GM10248 (cell line): ENCODE measurements at regions not wholly inside any gene's neighbourhood (a gene's known extent, or its start where the extent isn't known, plus 50 kb on each side); places are given as distances from the start of the nearest gene placed in this dataset.

ENCODE experiments used
- CTCF ChIA-PET: fragments of 300-600 bp; sonication (Branson Sonifier 250); formaldehyde crosslinking; extraction: SDS; loops from one replicate; lab custom pipeline; 2021; ENCODE audit warnings: antibody characterized with exemption; lab: Yijun Ruan, JAX
- POLR2A ChIA-PET: fragments of 350-650 bp; sonication (Branson Sonifier 250); formaldehyde crosslinking; extraction: SDS; loops from one replicate; lab custom pipeline; 2020; ENCODE audit warnings: antibody characterized with exemption; lab: Yijun Ruan, JAX
- DNase-seq: peaks from one replicate; pipeline ENCODE4 v3.0.0; 2012; ENCODE audit errors: extremely low spot score
- TF ChIP-seq, protein P1 (sequence below): IDR thresholded peaks from 2 replicates; pipeline ENCODE4 v1.5.1; 2012; ENCODE audit warnings: mild to moderate bottlenecking, low read depth; ENCODE audit errors: extremely low read depth, missing control alignments, control extremely low read depth

DNA sequence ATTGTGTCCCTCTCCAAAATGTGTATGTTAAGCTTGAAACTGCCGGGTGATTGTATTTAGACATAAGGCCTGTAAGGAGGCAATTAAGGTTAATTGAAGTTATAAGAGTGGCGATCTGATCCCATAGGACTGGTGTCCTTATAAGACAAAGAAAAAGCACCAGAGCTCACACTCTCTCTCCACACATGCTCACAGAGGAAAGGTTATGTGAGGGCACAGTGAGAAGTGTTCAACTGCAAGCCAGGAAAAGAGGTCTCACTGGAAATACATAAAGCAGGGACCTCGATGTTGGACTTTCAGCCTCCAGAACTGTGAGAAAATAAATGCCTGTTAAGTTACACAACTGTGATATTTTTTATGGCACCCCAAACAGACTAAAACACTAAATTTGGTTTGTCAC lies 1233.8 kb upstream of the CNTN5 start:
- POLR2A ChIA-PET, result no interaction called here
- DNase-seq, result no peak
- CTCF ChIA-PET, result no interaction called here
- TF ChIP-seq, protein P1, sequence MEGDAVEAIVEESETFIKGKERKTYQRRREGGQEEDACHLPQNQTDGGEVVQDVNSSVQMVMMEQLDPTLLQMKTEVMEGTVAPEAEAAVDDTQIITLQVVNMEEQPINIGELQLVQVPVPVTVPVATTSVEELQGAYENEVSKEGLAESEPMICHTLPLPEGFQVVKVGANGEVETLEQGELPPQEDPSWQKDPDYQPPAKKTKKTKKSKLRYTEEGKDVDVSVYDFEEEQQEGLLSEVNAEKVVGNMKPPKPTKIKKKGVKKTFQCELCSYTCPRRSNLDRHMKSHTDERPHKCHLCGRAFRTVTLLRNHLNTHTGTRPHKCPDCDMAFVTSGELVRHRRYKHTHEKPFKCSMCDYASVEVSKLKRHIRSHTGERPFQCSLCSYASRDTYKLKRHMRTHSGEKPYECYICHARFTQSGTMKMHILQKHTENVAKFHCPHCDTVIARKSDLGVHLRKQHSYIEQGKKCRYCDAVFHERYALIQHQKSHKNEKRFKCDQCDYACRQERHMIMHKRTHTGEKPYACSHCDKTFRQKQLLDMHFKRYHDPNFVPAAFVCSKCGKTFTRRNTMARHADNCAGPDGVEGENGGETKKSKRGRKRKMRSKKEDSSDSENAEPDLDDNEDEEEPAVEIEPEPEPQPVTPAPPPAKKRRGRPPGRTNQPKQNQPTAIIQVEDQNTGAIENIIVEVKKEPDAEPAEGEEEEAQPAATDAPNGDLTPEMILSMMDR, result no peak

DNA sequence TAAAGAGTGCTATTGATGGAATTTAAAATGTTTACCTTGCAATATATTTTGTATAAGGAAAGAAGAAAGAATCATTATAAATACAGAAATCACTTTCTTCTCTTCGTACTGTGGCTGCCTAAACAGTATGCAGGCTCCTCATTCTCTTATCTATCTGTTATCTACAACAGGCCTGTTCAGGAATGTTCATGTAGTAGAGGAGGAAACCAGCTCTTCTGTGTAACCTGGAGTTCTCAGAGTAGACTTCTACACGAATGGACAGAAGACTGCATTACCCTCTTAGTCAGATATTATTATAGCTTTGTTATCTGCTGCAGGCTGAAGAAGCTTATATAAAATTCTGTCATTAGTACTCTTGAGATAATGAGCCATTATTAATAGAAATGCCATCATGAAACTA lies 1225.9 kb upstream of the CNTN5 start:
- no peak for DNase-seq
- ChIA-PET POLR2A (no interaction called here), CTCF (no interaction called here)
- TF ChIP-seq, protein P1, result no peak

DNA sequence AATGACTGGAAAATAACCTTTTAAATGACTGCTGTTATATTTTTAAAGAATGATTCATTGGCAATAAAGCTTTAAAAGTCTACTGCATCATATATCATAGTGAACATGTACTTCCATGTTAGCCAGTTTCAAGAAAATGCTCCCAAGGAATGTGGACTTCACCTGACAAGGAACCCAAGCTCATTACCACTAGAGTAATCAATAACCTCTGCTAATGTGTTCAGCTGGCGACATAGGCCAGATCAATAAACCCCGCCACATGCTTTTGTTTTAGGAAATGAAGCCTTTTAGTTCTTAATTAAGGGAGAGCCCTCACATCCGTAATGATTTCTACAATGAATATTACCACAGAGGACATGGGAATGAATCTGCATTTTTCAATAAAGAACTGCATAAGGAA lies 1219.9 kb upstream of the CNTN5 start:
- TF ChIP-seq, protein P1, result no peak
- ChIA-PET CTCF (no interaction called here), POLR2A (no interaction called here)
- DNase-seq, result no peak

DNA sequence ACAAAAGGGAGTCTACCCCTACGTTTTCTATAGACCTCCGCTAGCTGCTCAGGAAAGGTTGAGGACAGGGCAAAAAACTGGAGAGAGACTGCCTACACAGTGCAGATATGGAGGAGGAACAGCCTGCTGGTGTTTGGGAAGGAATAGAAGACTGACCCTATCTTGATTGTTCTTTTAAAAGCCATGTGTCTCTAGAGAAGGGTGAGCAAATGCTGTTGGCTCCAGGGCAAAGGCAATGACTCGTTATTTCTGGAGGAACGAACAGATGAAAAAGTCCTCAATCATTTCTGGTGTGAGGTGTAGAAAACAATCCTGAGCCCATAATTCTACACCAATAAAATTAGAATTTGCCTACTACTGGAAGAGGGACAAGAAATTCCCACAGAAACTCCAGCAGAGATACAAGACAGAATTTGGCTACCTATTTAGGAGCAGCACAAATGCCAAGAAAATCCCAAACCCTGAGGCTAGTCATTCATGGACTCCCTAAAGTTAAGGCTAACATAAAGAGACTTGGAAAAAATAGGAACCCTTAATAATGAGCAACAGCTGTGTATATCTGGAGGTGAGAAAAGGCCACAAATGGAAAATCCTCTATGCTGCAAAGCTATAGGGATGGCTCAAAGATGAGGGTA lies 1206.3 kb upstream of the CNTN5 start:
- ChIA-PET CTCF (no interaction called here), POLR2A (no interaction called here)
- TF ChIP-seq, protein P1, result no peak
- DNase-seq, result no peak

DNA sequence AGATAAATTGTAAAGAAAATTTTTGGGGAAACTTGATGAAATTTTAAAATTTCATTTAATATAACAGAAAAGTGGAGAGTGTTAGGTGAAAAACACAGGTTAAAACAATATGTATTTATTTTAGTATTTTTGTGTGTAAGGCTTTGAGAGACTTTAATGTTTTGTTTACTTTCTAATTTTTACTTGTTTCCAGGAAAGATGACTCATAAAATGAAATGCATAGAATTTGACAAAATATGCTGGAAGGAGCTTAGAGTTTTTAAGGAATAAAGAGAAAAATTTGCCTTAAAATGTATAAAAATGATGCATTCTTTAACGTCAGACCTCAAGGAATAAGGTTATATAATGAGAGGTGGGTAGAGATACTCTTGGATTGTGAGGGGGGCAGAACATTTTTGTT lies 1205.1 kb upstream of the CNTN5 start:
- DNase-seq, result no peak
- TF ChIP-seq, protein P1, result no peak
- ChIA-PET CTCF (interaction anchor here (1.5 kb wide), 1 partner anchor 18 kb away, joined by 4 read pairs; no protein-coding TSS in a partner anchor), POLR2A (no interaction called here)

DNA sequence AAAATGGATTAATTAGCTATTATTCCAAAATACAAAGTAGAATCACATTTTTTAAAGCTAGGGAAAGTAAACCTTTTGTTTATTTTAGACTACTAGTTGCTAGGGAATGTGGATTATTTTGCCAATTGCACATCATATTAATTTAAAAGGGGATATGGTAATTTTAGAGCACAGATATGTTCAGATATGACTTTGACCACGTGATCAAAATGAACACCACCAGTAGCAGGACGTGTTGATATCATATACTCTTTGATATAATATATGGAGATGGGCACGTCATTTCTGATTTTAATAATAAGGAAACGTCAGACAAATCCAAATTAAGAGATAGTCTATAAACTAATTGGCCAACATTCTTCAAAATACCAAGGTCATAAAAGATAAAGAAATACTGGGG lies 1188.3 kb upstream of the CNTN5 start:
- TF ChIP-seq, protein P1, result no peak
- CTCF ChIA-PET, result interaction anchor here (0.6 kb wide), 1 partner anchor 105 kb away, joined by 3 read pairs; no protein-coding TSS in a partner anchor
- POLR2A ChIA-PET, result no interaction called here
- no peak for DNase-seq
